HCEC 1CT (cell line): ENCODE measurements at regions not wholly inside any gene's neighbourhood (a gene's known extent, or its start where the extent isn't known, plus 50 kb on each side); places are given as distances from the start of the nearest gene placed in this dataset.
A peak's percentile ranks its signal among the peaks of the same experiment; 100 is the strongest.
"Not testable (repeated sequence)": the region's sequence is repeated elsewhere in the genome, so short reads cannot be mapped to it uniquely, and the experiment has no call there.

Experiments
- DNase-seq: peaks from one replicate; pipeline ENCODE4 v3.0.0-alpha.2; 2017

DNA sequence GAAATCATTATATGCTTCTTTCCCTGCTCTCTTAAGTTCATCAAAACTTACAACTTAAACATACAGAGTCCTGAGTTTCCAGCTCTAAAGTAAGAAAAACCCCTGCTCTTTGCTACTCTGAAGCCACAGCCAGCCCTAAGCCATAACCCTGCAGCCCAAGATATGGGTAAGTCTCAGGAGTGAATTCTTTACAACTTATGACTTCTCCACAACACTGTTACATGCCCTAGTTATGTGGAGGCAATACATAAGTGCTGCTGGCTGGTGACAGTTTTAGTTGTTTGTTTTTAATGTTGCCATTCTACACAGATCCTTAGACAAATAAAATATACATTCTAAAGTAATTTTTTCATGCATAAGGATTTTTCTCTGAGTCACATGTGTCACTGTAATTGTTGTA is 100.2 kb downstream of the FBXO8 start:
- no peak for DNase-seq

DNA sequence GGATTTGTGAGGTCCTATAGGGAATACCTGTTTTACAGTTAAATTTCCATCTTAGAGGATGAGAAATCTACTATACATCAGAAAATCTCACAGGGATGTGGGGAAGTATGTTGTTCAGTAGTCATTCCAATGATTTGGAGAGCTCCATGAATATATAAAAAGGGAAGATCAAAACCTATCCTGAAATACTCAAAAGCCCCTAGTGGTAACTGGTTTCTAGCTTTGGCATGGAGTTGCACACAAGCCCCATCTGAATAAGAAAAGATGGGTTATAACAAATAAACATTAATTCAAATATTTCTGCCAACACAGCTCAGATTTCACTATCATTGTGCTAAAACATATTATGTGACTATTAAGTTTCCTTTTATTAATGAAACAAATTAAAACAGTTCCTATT is 101.6 kb downstream of the FBXO8 start:
- no peak for DNase-seq

GRCh38 chr4:174177536-174177935 is 105.9 kb downstream of the FBXO8 start:
- no peak for DNase-seq

GRCh38 chr4:174175836-174176235 is 107.6 kb downstream of the FBXO8 start:
- DNase-seq, result not testable (repeated sequence)

- DNase-seq, result peak; percentile 31
These were observed 110.1 kb downstream of the FBXO8 start for GRCh38 chr4:174173360-174173759.

- DNase-seq, result no peak
These were observed 111.2 kb downstream of the FBXO8 start for GRCh38 chr4:174172274-174172673.

- DNase-seq, result no peak
These were observed 112.6 kb downstream of the FBXO8 start for GRCh38 chr4:174170906-174171305.

DNA sequence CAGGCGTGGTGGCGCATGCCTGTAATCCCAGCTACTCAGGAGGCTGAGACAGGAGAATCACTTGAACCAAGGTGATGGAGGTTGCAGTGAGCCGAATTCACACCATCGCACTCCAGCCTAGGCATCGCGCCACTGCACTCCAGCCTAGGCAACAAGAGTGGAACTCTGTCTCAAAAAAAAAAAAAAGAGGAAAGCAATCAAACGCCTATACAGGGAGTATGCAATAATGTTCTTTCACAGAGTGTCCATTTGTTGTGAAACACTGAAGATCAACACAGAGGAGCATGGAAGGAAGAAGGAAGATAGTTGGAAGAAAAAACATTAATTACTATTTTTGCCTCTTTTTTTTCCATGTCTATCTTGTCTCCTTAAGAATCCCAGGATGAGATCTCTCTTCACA is 113.4 kb downstream of the FBXO8 start:
- DNase-seq, result no peak

DNA sequence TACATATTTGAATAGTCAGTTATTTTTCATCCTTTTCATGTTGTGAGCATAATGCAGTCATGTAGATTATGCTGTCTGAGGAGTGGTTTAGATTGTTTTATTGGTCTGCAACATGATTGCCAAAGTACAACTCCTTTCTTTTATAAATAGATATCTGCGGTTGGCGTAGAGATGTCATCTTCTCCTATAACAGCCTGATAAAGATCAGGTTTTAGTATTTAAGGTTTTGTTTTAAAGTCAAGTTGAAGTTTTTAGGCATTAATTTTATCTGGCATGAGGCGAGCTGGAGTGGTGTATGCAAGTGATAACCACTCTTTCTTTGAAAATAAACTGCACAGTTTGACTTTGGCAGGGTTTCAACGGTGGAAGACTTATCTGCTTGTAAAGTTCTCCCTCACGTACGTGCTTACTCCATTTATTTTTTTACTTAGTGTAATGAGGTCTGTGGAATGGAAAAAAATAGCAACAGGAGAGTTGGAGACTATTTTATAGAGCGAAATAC is 126.3 kb downstream of the FBXO8 start:
- DNase-seq, result no peak

- DNase-seq, result peak; percentile 48
These were observed 127.1 kb downstream of the FBXO8 start for GRCh38 chr4:174156239-174156826.

DNA sequence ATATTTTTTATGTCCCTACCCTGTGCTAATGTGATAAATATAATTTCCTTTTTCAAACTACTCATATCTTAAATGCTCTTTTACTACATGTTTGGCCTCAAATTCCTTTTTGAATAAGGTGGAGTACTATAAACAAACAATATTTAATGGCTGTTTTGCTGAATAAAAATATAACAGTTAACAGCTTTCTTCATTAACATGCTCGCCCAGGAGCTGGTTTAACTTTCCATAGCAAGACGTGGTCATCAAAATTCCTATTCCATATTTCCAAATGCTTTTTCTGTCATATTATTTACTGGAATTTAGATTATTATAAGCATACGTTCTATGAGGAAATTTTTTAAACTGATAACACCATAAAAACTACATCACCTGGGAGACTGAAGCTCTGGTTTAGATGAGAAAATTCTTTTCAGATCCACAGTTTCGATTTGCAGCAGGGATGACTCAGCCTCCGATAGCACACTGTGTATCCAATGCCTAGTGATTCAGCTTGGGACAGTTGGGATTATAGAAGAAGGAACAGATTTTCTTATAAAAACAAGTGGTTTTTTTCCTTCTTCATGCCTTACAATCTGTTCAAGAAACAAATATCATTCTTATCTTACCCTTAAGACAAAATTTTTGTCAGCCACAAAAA is 129.1 kb downstream of the FBXO8 start:
- peak; percentile 70 for DNase-seq

- peak; percentile 36 for DNase-seq
These were observed 130.6 kb downstream of the FBXO8 start for GRCh38 chr4:174152717-174153466.

DNA sequence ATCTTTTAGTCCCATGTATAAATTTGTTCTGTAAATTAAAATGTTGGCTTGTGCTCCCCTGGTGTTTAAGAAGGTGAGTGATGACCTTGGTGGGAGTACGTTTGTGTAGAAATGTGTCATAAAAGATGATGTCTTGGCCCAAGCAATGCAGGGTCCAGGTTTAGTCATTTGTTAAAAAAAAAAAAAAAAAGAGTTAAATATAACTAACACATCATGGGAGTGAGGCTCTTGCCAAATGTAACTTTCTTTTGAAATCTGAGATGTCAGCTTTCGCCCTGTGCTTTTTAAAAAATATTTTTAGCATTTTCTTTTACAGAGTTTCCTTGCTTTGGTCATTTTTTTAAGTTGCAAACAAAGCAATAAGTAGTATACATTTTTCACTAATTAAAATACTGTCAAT is 135.6 kb downstream of the FBXO8 start:
- no peak for DNase-seq

DNA sequence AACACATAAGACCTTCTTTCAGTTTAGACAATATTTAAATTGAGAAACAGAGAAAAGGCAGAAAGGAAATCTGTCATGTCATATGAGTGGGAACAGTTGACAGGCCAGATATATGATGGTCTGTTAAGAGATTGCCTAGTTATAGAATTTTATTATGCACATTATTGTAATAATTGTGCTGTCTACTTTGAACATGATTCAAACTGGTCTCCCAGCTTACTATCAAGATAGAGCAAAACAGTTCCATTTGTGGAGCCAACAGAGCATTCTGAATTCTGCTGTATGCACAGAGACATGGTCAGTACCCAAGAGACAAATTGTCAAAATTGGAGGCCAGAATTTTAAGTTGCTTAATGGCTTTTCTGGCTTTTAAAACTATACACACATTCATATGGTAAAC is 139.4 kb downstream of the FBXO8 start:
- DNase-seq, result no peak

DNA sequence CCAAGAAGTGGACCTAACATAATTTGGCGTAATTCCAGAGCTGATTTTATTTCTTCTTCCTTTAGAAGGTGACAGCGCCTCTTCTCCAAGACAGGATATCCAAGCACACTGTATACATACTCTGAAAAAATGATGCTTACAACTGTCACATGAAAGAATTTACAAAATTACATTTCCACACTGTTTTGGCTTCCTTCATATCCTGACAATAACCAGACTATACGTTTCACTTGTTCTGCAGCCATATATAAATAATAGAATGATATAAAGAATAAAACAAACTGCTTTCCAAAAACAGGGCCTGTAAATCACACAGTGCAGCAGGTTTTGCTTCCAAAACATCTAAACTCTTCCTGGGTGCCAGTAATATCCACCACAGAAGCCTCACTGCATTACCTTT is 141.6 kb downstream of the FBXO8 start:
- DNase-seq, result no peak

DNA sequence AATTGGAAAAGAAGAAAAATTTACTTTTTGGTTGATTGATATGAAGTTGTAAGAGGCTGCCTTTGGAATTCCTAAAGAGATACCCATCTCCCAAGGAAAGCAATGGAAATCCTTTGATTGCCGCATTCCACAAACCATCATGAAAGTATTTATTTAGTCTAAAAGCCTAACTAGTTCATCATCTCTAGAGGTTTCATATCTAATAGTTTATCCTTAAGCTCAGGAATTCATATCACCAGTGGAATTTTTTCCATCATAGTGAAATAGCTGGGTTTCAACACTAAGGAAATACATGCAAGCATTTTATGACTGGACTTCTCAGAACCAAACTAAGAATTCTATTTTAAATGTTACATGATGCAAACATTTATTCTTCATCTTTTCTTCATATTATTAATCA is 144.9 kb downstream of the FBXO8 start:
- DNase-seq, result no peak

GRCh38 chr4:174137698-174138097 is 145.8 kb downstream of the FBXO8 start:
- DNase-seq, result no peak

DNA sequence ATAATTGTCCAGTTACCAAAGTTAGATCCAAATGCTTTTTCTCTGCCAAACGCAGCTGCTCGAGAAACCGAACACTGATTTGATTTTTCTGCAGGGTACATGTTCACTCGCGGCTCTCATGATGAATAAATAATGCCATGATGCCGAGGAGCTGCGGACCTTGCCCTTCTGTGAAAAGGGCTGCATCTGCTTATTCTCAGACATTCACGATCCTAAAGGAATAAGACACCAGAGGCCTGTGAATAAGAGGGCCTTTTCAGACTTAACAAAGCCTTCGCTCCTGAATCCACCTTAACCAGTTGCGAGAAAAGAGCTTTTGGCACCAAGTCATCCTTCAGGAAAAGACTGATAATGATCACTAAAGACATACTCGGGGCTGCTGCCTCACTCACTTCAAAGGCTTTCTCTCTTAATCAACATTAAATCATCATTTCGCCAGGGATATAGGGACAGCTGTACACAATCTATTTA is 147.5 kb downstream of the FBXO8 start:
- no peak for DNase-seq

DNA sequence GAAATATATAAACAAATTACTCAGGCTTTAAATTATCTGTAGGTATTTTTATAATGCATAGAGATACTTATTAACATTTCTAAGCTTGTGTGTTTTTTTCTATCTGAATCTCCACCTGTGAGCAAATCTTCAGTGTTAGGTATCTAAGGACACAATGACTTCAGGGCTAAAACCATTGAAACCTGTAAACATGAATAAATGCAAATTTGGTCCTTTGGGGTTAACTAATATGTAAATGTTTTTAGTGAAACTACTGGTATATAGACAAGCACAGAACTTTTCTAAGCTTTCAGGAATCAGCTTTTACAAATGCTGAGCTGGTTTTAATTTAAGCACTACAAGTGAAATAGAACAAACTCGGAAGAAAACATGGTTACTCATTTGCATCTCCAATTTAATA is 147.9 kb downstream of the FBXO8 start:
- no peak for DNase-seq

DNA sequence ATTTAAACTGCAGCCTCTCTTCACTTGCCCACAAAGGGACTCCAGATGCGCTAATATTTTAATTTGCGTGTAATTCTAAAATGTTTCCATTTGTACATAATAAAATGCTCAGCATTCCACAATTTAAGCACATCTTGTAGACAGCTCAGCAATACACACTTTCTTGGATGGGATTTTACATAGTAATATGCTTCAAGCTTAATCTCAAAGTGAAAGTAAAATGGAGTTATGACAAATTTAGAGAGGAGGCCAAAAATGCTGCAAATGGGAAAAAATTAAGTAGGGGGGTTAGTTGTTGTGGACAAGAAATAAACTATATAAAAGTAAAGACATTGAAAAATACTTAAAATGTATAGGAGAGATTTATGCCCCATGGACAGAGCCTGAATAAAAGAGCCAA is 149.1 kb downstream of the FBXO8 start:
- DNase-seq, result no peak

- no peak for DNase-seq
These were observed 149.9 kb downstream of the FBXO8 start for GRCh38 chr4:174133551-174133950.

- DNase-seq, result no peak
These were observed 151.6 kb downstream of the FBXO8 start for GRCh38 chr4:174131901-174132300.

DNA sequence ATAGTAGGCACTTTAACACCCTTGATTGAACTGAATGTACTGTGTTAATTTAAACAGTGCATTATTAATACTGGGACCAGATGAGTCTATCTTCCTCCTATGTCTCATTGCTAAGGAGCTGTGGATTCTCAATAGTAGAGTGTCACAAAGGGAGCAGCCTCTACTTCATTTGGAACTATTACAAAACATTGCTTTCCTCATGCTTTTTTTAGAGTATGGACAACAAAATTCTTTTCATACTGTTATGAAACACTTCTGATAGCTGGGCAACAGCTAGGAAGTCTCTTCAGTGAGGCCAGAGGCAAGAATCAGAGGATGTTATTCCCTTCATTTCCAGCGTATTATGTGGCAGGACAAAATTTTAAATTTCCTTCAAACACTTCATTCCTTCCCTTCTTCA is 160.8 kb downstream of the FBXO8 start:
- peak; percentile 3 for DNase-seq
